ENCODE measurements at regions not wholly inside any gene's neighbourhood (a gene's known extent, or its start where the extent isn't known, plus 50 kb on each side); places are given as distances from the start of the nearest gene placed in this dataset.

- TF ChIP-seq ZFP3 (CRISPR knock-in tag; IDR thresholded peaks at IDR 0.05): no peak
- TF ChIP-seq RARB (CRISPR knock-in tag; IDR thresholded peaks at IDR 0.05): no peak
- TF ChIP-seq PATZ1 (CRISPR knock-in tag; IDR thresholded peaks at IDR 0.05; ENCODE audit: borderline replicate concordance): no peak
- no peak for TF ChIP-seq CREB5 (CRISPR knock-in tag; IDR thresholded peaks at IDR 0.05; ENCODE audit: low read depth)
- TF ChIP-seq ZNF70 (CRISPR knock-in tag; IDR thresholded peaks at IDR 0.05): no peak
- no peak for TF ChIP-seq ZNF8 (CRISPR knock-in tag; IDR thresholded peaks at IDR 0.05)
- TF ChIP-seq BACH2 (CRISPR knock-in tag; IDR thresholded peaks at IDR 0.05; ENCODE audit: borderline replicate concordance): no peak
Observed at GRCh38 chr1:214174508-214175199, 106.3 kb upstream of the SMYD2 start.

Measured in SK-N-SH treated with all-trans-retinoic acid at 6 μM for 48 hours (cell line).